HG03571 (cell line): ENCODE measurements at regions not wholly inside any gene's neighbourhood (a gene's known extent, or its start where the extent isn't known, plus 50 kb on each side); places are given as distances from the start of the nearest gene placed in this dataset.

Experiments used
- ATAC-seq: cut with Tn5 transposase; IDR thresholded peaks from one replicate; pipeline ENCODE4 v1.9.1; 2021; ENCODE audit not compliant: unreplicated experiment

GRCh38 chr15:69828181-69828828 lies 269.4 kb downstream of the TLE3 start:
- no peak for ATAC-seq

- no peak for ATAC-seq
Measured at GRCh38 chr15:69829974-69830373, 267.7 kb downstream of the TLE3 start.

- ATAC-seq = no peak
Measured at GRCh38 chr15:69830430-69830829, 267.3 kb downstream of the TLE3 start.

- ATAC-seq = no peak
Measured at GRCh38 chr15:69830876-69831275, 266.8 kb downstream of the TLE3 start.

- no peak for ATAC-seq
Measured at GRCh38 chr15:69834267-69834666, 263.4 kb downstream of the TLE3 start.

- ATAC-seq = no peak
Measured at GRCh38 chr15:69834761-69835160, 263.0 kb downstream of the TLE3 start.

GRCh38 chr15:69836048-69836447 lies 261.7 kb downstream of the TLE3 start:
- ATAC-seq = no peak

- ATAC-seq = no peak
Measured at GRCh38 chr15:69836526-69837230, 261.0 kb downstream of the TLE3 start.

- no peak for ATAC-seq
Measured at GRCh38 chr15:69838338-69838737, 259.4 kb downstream of the TLE3 start.

GRCh38 chr15:69838994-69839393 lies 258.7 kb downstream of the TLE3 start:
- ATAC-seq = no peak

GRCh38 chr15:69841113-69841828 lies 256.4 kb downstream of the TLE3 start:
- no peak for ATAC-seq

- ATAC-seq = no peak
Measured at GRCh38 chr15:69842851-69843250, 254.9 kb downstream of the TLE3 start.

- ATAC-seq = no peak
Measured at GRCh38 chr15:69843276-69843899, 254.3 kb downstream of the TLE3 start.

- ATAC-seq = no peak
Measured at GRCh38 chr15:69843900-69844304, 253.8 kb downstream of the TLE3 start.

- ATAC-seq = no peak
Measured at GRCh38 chr15:69845159-69845558, 252.6 kb downstream of the TLE3 start.

GRCh38 chr15:69847625-69848024 lies 250.1 kb downstream of the TLE3 start:
- no peak for ATAC-seq

GRCh38 chr15:69848096-69848495 lies 249.6 kb downstream of the TLE3 start:
- no peak for ATAC-seq

- ATAC-seq = no peak
Measured at GRCh38 chr15:69848551-69849231, 249.0 kb downstream of the TLE3 start.

GRCh38 chr15:69849232-69849610 lies 248.5 kb downstream of the TLE3 start:
- no peak for ATAC-seq

GRCh38 chr15:69852482-69852881 lies 245.2 kb downstream of the TLE3 start:
- no peak for ATAC-seq

- no peak for ATAC-seq
Measured at GRCh38 chr15:69852916-69853315, 244.8 kb downstream of the TLE3 start.
